ENCODE measurements at regions not wholly inside any gene's neighbourhood (a gene's known extent, or its start where the extent isn't known, plus 50 kb on each side); places are given as distances from the start of the nearest gene placed in this dataset.

DNA sequence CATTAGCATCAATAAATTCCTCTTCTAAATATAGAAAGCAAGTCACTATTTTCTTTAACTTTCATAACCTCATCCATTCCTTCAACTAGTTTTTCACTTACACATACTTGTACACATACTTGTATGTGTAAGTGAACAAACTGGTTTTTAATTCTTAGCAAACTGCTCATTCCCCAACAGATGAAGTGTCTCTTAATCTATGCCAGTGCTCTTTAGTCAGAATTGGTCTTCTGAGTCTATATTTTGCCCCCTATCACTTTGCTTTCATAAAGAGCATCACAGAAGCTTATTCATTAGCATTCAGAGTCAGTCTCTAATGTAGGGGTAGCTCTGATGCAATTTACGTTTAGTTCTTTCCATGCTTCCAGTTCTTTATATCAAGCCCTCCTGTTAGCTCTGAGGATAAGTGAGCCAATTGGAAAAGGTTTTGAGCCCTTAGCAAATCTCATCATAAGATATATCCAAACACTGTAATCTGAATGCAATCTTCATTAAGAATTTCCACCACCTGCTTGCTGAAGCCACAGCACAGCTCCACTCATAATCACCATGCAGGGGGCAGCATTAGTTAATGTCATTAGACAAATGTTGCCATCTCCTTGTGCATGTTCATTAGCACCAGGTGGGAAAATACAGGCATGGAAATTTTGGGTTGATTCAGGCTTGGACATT lies 178.5 kb upstream of the SLC24A2 start:
- Histone ChIP-seq H2BK5ac (ENCODE audit: low read depth, low read length, poor library complexity) (no peak overlapping the region), H3K4me3 (ENCODE audit: low read depth, low read length) (no peak overlapping the region), H2AK5ac (ENCODE audit: low read length) (no peak overlapping the region), H3K4me2 (ENCODE audit: low read length) (no peak overlapping the region), H4K91ac (ENCODE audit: low read depth, low read length) (no peak overlapping the region), H3K9ac (ENCODE audit: low read length) (no peak overlapping the region), H2BK120ac (ENCODE audit: insufficient read depth, low read length, poor library complexity) (no peak overlapping the region), H3K27ac (ENCODE audit: low read depth, low read length) (no peak overlapping the region), H4K8ac (ENCODE audit: low read depth, low read length) (no peak overlapping the region), H2AFZ (ENCODE audit: insufficient read depth, low read length, poor library complexity) (no peak overlapping the region), H3K4ac (ENCODE audit: low read depth, low read length) (no peak overlapping the region), H3K79me1 (ENCODE audit: low read length) (no peaks in the 10 kb centered on the region), H3K4me1 (ENCODE audit: control insufficient read depth in 1 of 2, insufficient read depth in 2 of 2, low read length in 2 of 2) (no peaks in the 10 kb centered on the region), H3K36me3 (ENCODE audit: control insufficient read depth in 1 of 2, insufficient read depth in 2 of 2, low read length in 2 of 2) (no peaks in the 10 kb centered on the region), H3K79me2 (ENCODE audit: control insufficient read depth, insufficient read depth, low read length, poor library complexity) (no peaks in the 10 kb centered on the region), H3K18ac (ENCODE audit: low read length) (no peak overlapping the region), H3K23ac (ENCODE audit: low read length) (no peak overlapping the region), H3K9me3 (ENCODE audit: insufficient read depth, low read depth, low read length) (no peaks in the 10 kb centered on the region), H2BK12ac (ENCODE audit: low read length) (no peak overlapping the region), H3K14ac (ENCODE audit: low read length) (no peak overlapping the region), H3K27me3 (ENCODE audit: insufficient read depth, low read length) (no peaks in the 10 kb centered on the region), H4K12ac (ENCODE audit: low read depth, low read length) (no peak overlapping the region)
- no CpG with 5 or more reads among the region's 1 CpG for WGBS (ENCODE audit: extremely low coverage, insufficient coverage, insufficient read length)
- peak in 1 of 2 donors; percentile 61 for DNase-seq

DNA sequence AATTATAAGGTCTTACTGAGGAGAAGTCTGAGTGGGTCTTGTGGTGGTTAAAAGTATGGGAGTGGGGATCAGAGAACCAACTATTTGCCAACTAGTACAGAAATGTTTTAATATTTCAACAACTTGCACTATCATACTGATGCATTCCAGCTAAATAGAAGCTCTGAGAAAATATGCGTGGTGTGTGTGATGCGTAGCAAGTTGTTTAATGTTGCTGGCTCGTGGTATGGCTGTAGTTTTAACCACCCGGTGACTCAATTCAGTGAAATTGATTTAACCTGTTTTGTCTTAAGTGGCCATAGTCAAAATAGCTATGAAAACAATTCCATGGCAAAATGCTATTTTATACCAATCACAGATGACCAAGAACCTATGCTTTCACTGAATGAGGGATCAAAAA lies 176.5 kb upstream of the SLC24A2 start:
- no peak overlapping the region for H2BK120ac ChIP-seq (ENCODE audit: insufficient read depth, low read length, poor library complexity)
- no peak overlapping the region for H3K4ac ChIP-seq (ENCODE audit: low read depth, low read length)
- DNase-seq, result peak; percentile 34 to 81
- H3K27ac ChIP-seq (ENCODE audit: low read depth, low read length), result no peak overlapping the region
- no CpG with 5 or more reads among the region's 4 CpGs for WGBS (ENCODE audit: extremely low coverage, insufficient coverage, insufficient read length)
- H3K9me3 ChIP-seq (ENCODE audit: insufficient read depth, low read depth, low read length), result no peaks in the 10 kb centered on the region
- H3K4me2 ChIP-seq (ENCODE audit: low read length), result no peak overlapping the region
- H3K18ac ChIP-seq (ENCODE audit: low read length), result no peak overlapping the region
- H2AFZ ChIP-seq (ENCODE audit: insufficient read depth, low read length, poor library complexity), result no peak overlapping the region
- no peak overlapping the region for H2BK12ac ChIP-seq (ENCODE audit: low read length)
- H3K4me1 ChIP-seq (ENCODE audit: control insufficient read depth in 1 of 2, insufficient read depth in 2 of 2, low read length in 2 of 2), result no peaks in the 10 kb centered on the region
- no peak overlapping the region for H4K12ac ChIP-seq (ENCODE audit: low read depth, low read length)
- H2AK5ac ChIP-seq (ENCODE audit: low read length), result no peak overlapping the region
- no peak overlapping the region for H4K91ac ChIP-seq (ENCODE audit: low read depth, low read length)
- no peak overlapping the region for H3K23ac ChIP-seq (ENCODE audit: low read length)
- no peak overlapping the region for H4K8ac ChIP-seq (ENCODE audit: low read depth, low read length)
- H2BK5ac ChIP-seq (ENCODE audit: low read depth, low read length, poor library complexity), result no peak overlapping the region
- H3K36me3 ChIP-seq (ENCODE audit: control insufficient read depth in 1 of 2, insufficient read depth in 2 of 2, low read length in 2 of 2), result no peaks in the 10 kb centered on the region
- no peak overlapping the region for H3K14ac ChIP-seq (ENCODE audit: low read length)
- H3K27me3 ChIP-seq (ENCODE audit: insufficient read depth, low read length), result no peaks in the 10 kb centered on the region
- no peaks in the 10 kb centered on the region for H3K79me2 ChIP-seq (ENCODE audit: control insufficient read depth, insufficient read depth, low read length, poor library complexity)
- H3K79me1 ChIP-seq (ENCODE audit: low read length), result no peaks in the 10 kb centered on the region
- no peak overlapping the region for H3K9ac ChIP-seq (ENCODE audit: low read length)
- no peak overlapping the region for H3K4me3 ChIP-seq (ENCODE audit: low read depth, low read length)

DNA sequence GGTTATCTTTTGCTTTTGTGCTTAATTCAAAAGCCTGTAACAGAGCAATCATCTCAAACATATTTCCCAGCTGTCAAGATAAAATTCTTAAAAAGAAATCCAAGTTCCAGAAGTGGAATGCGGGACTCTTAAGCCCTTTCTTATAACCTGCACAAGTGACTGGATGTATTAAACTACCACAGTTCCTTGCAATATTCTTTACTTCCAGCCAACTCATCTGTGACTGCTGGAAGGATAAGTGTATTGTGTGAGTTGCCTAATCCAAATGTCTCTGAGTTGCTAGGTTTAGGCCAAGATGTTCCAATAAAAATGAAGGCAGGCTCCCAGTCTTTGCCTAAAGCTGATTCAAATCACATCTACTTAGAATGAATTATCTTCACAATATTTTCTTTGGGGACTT lies 159.2 kb upstream of the SLC24A2 start:
- H3K79me2 ChIP-seq (ENCODE audit: control insufficient read depth, insufficient read depth, low read length, poor library complexity), result no peaks in the 10 kb centered on the region
- WGBS (ENCODE audit: extremely low coverage, insufficient coverage, insufficient read length), result no CpG with 5 or more reads among the region's 1 CpG
- no peak for DNase-seq
- no peak overlapping the region for H3K27ac ChIP-seq (ENCODE audit: low read depth, low read length)
- H3K18ac ChIP-seq (ENCODE audit: low read length), result no peak overlapping the region
- H4K8ac ChIP-seq (ENCODE audit: low read depth, low read length), result no peak overlapping the region
- H4K12ac ChIP-seq (ENCODE audit: low read depth, low read length), result no peak overlapping the region
- H3K4me3 ChIP-seq (ENCODE audit: low read depth, low read length), result no peak overlapping the region
- no peak overlapping the region for H3K23ac ChIP-seq (ENCODE audit: low read length)
- H2AFZ ChIP-seq (ENCODE audit: insufficient read depth, low read length, poor library complexity), result no peak overlapping the region
- H3K4ac ChIP-seq (ENCODE audit: low read depth, low read length), result no peak overlapping the region
- no peak overlapping the region for H3K4me2 ChIP-seq (ENCODE audit: low read length)
- no peak overlapping the region for H3K9ac ChIP-seq (ENCODE audit: low read length)
- H2BK12ac ChIP-seq (ENCODE audit: low read length), result no peak overlapping the region
- H2BK5ac ChIP-seq (ENCODE audit: low read depth, low read length, poor library complexity), result no peak overlapping the region
- H3K36me3 ChIP-seq (ENCODE audit: control insufficient read depth in 1 of 2, insufficient read depth in 2 of 2, low read length in 2 of 2), result no peaks in the 10 kb centered on the region
- H3K79me1 ChIP-seq (ENCODE audit: low read length), result no peaks in the 10 kb centered on the region
- H2BK120ac ChIP-seq (ENCODE audit: insufficient read depth, low read length, poor library complexity), result no peak overlapping the region
- H3K14ac ChIP-seq (ENCODE audit: low read length), result no peak overlapping the region
- no peaks in the 10 kb centered on the region for H3K27me3 ChIP-seq (ENCODE audit: insufficient read depth, low read length)
- no peaks in the 10 kb centered on the region for H3K4me1 ChIP-seq (ENCODE audit: control insufficient read depth in 1 of 2, insufficient read depth in 2 of 2, low read length in 2 of 2)
- no peak overlapping the region for H4K91ac ChIP-seq (ENCODE audit: low read depth, low read length)
- no peak overlapping the region for H2AK5ac ChIP-seq (ENCODE audit: low read length)
- no peaks in the 10 kb centered on the region for H3K9me3 ChIP-seq (ENCODE audit: insufficient read depth, low read depth, low read length)

DNA sequence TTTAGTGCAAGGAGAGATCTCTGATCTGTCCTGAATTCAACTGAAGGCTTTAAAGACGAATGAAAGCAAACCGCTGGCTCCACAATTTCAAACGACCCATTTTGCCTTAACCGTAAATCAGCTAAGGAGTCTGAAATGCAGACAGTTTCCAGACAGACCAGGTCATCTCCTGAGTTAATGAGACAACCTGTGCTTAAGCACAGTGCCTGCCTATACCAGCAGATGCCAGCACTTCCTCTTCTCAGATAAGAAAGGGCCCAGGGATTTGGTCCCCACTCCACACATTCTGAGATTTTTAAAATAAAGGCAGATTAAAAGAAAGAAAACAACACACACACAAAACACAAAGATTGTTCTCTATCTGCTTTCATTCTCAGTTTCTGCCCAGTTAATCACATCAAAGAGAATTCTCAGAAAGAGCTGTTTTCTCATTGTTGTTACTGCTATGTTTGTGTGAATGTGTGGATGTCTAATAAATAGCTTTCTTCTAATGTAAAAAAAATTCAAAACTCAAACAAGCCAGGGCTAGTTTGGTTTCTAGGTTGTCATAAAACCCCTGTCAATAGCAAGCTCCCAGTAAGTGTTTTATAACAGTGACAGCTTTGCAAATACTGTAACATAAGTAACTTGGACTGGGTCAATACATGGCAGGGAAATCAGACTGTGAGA lies 157.7 kb upstream of the SLC24A2 start:
- no peak overlapping the region for H3K14ac ChIP-seq (ENCODE audit: low read length)
- no peak overlapping the region for H2BK120ac ChIP-seq (ENCODE audit: insufficient read depth, low read length, poor library complexity)
- H2AK5ac ChIP-seq (ENCODE audit: low read length), result no peak overlapping the region
- no peak overlapping the region for H4K8ac ChIP-seq (ENCODE audit: low read depth, low read length)
- H3K4ac ChIP-seq (ENCODE audit: low read depth, low read length), result no peak overlapping the region
- no peak overlapping the region for H3K23ac ChIP-seq (ENCODE audit: low read length)
- no peak overlapping the region for H3K18ac ChIP-seq (ENCODE audit: low read length)
- H3K36me3 ChIP-seq (ENCODE audit: control insufficient read depth in 1 of 2, insufficient read depth in 2 of 2, low read length in 2 of 2), result no peaks in the 10 kb centered on the region
- H4K12ac ChIP-seq (ENCODE audit: low read depth, low read length), result no peak overlapping the region
- H3K9me3 ChIP-seq (ENCODE audit: insufficient read depth, low read depth, low read length), result no peaks in the 10 kb centered on the region
- no peak overlapping the region for H3K4me3 ChIP-seq (ENCODE audit: low read depth, low read length)
- H2BK5ac ChIP-seq (ENCODE audit: low read depth, low read length, poor library complexity), result no peak overlapping the region
- H3K4me2 ChIP-seq (ENCODE audit: low read length), result no peak overlapping the region
- WGBS (ENCODE audit: extremely low coverage, insufficient coverage, insufficient read length), result no CpG with 5 or more reads among the region's 4 CpGs
- no peaks in the 10 kb centered on the region for H3K27me3 ChIP-seq (ENCODE audit: insufficient read depth, low read length)
- H2BK12ac ChIP-seq (ENCODE audit: low read length), result no peak overlapping the region
- no peak overlapping the region for H4K91ac ChIP-seq (ENCODE audit: low read depth, low read length)
- no peaks in the 10 kb centered on the region for H3K79me2 ChIP-seq (ENCODE audit: control insufficient read depth, insufficient read depth, low read length, poor library complexity)
- no peak overlapping the region for H3K27ac ChIP-seq (ENCODE audit: low read depth, low read length)
- no peak overlapping the region for H2AFZ ChIP-seq (ENCODE audit: insufficient read depth, low read length, poor library complexity)
- no peak overlapping the region for H3K9ac ChIP-seq (ENCODE audit: low read length)
- no peaks in the 10 kb centered on the region for H3K4me1 ChIP-seq (ENCODE audit: control insufficient read depth in 1 of 2, insufficient read depth in 2 of 2, low read length in 2 of 2)
- DNase-seq, result peak; percentile 27 to 50
- H3K79me1 ChIP-seq (ENCODE audit: low read length), result no peaks in the 10 kb centered on the region

Measured in trophoblast cell (in vitro differentiated cells and primary cell).